GM23248 (cell line): ENCODE measurements at regions not wholly inside any gene's neighbourhood (a gene's known extent, or its start where the extent isn't known, plus 50 kb on each side); places are given as distances from the start of the nearest gene placed in this dataset.

Experiments
- EZH2 ChIP-seq: fragments of 200-600 bp; sonication (generic); IDR thresholded peaks from 2 replicates; pipeline ENCODE4 v1.6.1; 2018; ENCODE audit warnings: antibody characterized with exemption, mild to moderate bottlenecking; ENCODE audit not compliant: insufficient read depth, poor library complexity, severe bottlenecking
- EZH2phosphoT487 ChIP-seq: fragments of 200-600 bp; sonication (generic); IDR thresholded peaks from 2 replicates; pipeline ENCODE4 v1.6.1; 2018; ENCODE audit warnings: antibody characterized with exemption, moderate library complexity, mild to moderate bottlenecking, low read depth; ENCODE audit not compliant: insufficient read depth

- TF ChIP-seq EZH2 (no peak), EZH2phosphoT487 (no peak)
Observed at GRCh38 chr13:108086678-108087077, 128.7 kb downstream of the LIG4 start.
